Spleen (tissue), 7 donors: ENCODE measurements at regions not wholly inside any gene's neighbourhood (a gene's known extent, or its start where the extent isn't known, plus 50 kb on each side); places are given as distances from the start of the nearest gene placed in this dataset.

Source experiments
- CTCF ChIP-seq, 11 experiments: fragments of 200-600 bp in 7 of 11; fragments of 450-650 bp in 4 of 11; sonication (generic) in 4 of 11; IDR thresholded peaks in 8 of 11; conservative IDR thresholded peaks in 3 of 11; 1 replicate in 7 of 11; 2 replicates in 4 of 11; pipeline versions ENCODE4 v1.4.0 to v1.8.0; 2016 to 2021; ENCODE audit warnings: antibody characterized with exemption in 11 of 11, inconsistent platforms in 4 of 11, mild to moderate bottlenecking in 1 of 11
- POLR2A ChIP-seq, 3 donors: fragments of 450-650 bp; IDR thresholded peaks; one replicate each; pipeline ENCODE4 v1.5.1; 2017; ENCODE audit warnings: antibody characterized with exemption in 3 of 3, mild to moderate bottlenecking in 1 of 3
- donor health status: DM: no; HTN: no; CAD: no; lungs with moderate emphysema.
- donor health status: DM: no; HTN: no; CAD: no.
- donor health status: DM: no; HTN: no; CAD: no.

GRCh38 chr10:65312876-65313275, 1613.0 kb upstream of the LRRTM3 start:
- TF ChIP-seq CTCF (IDR thresholded peaks at IDR 0.05 in 8 of 11, conservative IDR thresholded peaks at IDR 0.05 in 3 of 11) = no peak
- no peak for TF ChIP-seq POLR2A (IDR thresholded peaks at IDR 0.05)
